ENCODE measurements at regions not wholly inside any gene's neighbourhood (a gene's known extent, or its start where the extent isn't known, plus 50 kb on each side); places are given as distances from the start of the nearest gene placed in this dataset.

DNA sequence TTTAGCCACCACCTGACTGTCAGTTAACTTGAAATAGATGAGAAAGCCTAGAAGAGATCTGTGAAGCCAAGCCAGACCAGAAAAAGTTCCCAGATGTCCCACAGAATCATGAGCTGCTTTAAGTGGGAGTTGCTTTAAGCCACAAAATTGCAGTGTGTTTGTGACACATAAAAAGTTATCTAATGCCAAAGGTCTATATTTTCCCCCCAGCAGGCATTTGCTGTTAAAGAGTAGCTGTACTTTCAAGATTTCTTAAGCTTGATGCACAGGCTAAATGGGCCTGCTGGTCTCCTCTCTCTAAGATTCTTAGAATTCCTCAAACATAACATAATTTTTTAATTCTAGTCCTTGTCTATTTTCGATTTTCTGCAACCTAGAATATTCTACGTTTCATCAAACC is 825.7 kb downstream of the FAM181B start:
- H3K27ac ChIP-seq (ENCODE audit: low read depth, low read length, severe bottlenecking), result no peak overlapping the region
- H3K4me1 ChIP-seq (ENCODE audit: control insufficient read depth, insufficient read depth, low read length, poor library complexity, severe bottlenecking), result no peaks in the 10 kb centered on the region
- no CpG with 5 or more reads among the region's 2 CpGs for WGBS, 2 experiments (ENCODE audit: insufficient coverage in 2 of 2)
- no peak overlapping the region for H3K4me3 ChIP-seq (ENCODE audit: extremely low read depth, insufficient read depth, low read length, poor library complexity, severe bottlenecking)
- no peaks in the 10 kb centered on the region for H3K9me3 ChIP-seq (ENCODE audit: control insufficient read depth, low read length)
- no peaks in the 10 kb centered on the region for H3K36me3 ChIP-seq (ENCODE audit: control insufficient read depth, insufficient read depth, low read length)

DNA sequence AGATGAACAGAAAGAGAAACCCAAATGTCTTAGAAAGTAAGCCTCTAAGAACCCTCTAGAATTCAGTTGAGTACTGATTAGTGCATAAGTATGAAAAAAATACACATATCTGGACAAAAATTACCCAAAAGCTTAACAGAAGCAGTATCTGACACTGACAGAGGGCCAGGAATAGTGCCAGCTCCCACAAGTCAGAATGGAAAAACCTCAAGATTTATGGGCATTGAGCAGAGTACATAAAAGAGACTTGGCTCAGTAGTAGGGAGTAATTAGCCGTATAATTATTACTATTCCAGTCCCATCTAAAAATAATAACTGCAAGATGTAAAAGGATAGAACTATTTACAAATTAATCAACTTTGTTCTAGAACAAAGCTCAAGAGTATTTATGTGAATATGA is 834.5 kb downstream of the FAM181B start:
- Histone ChIP-seq H3K9me3 (ENCODE audit: control insufficient read depth, low read length) (peaks cover 4% of the 10 kb centered on the region), H3K36me3 (ENCODE audit: control insufficient read depth, insufficient read depth, low read length) (no peaks in the 10 kb centered on the region), H3K27ac (ENCODE audit: low read depth, low read length, severe bottlenecking) (no peak overlapping the region), H3K4me3 (ENCODE audit: extremely low read depth, insufficient read depth, low read length, poor library complexity, severe bottlenecking) (no peak overlapping the region), H3K4me1 (ENCODE audit: control insufficient read depth, insufficient read depth, low read length, poor library complexity, severe bottlenecking) (no peaks in the 10 kb centered on the region)
- no CpG with 5 or more reads among the region's 1 CpG for WGBS, 2 experiments (ENCODE audit: insufficient coverage in 2 of 2)

- H3K4me1 ChIP-seq (ENCODE audit: control insufficient read depth, insufficient read depth, low read length, poor library complexity, severe bottlenecking), result no peaks in the 10 kb centered on the region
- no peaks in the 10 kb centered on the region for H3K36me3 ChIP-seq (ENCODE audit: control insufficient read depth, insufficient read depth, low read length)
- no peak overlapping the region for H3K4me3 ChIP-seq (ENCODE audit: extremely low read depth, insufficient read depth, low read length, poor library complexity, severe bottlenecking)
- WGBS, 2 experiments (ENCODE audit: insufficient coverage in 2 of 2), result 90 to 100% methylated on average over 1 of the region's 2 CpGs
- peaks cover 4% of the 10 kb centered on the region for H3K9me3 ChIP-seq (ENCODE audit: control insufficient read depth, low read length)
- H3K27ac ChIP-seq (ENCODE audit: low read depth, low read length, severe bottlenecking), result no peak overlapping the region
Observed at GRCh38 chr11:81897639-81898038, 836.0 kb downstream of the FAM181B start.

DNA sequence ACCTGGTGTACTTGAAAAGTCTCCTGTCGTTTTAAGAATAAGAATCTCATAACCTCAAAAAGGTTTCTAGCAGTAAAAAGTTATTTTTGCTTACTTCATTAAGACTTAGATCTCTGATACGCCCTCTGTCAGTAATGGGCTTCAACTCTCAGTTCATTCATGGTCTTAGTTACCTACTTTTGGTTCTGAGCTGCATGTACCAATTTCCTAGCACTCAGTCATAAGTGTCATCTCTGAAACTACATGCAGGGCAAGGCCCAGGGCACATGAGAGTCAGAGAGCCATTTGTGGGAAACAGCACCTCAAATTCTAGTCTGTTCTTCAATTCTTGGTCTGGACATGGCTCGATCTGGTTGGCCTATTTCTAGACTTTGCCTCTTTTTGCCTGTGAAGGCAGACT is 838.4 kb downstream of the FAM181B start:
- WGBS, 2 experiments (ENCODE audit: insufficient coverage in 2 of 2), result 74 to 80% methylated on average over 2 to 3 of the region's 3 CpGs
- Histone ChIP-seq H3K27ac (ENCODE audit: low read depth, low read length, severe bottlenecking) (no peak overlapping the region), H3K9me3 (ENCODE audit: control insufficient read depth, low read length) (no peaks in the 10 kb centered on the region), H3K4me3 (ENCODE audit: extremely low read depth, insufficient read depth, low read length, poor library complexity, severe bottlenecking) (no peak overlapping the region), H3K36me3 (ENCODE audit: control insufficient read depth, insufficient read depth, low read length) (no peaks in the 10 kb centered on the region), H3K4me1 (ENCODE audit: control insufficient read depth, insufficient read depth, low read length, poor library complexity, severe bottlenecking) (no peaks in the 10 kb centered on the region)

DNA sequence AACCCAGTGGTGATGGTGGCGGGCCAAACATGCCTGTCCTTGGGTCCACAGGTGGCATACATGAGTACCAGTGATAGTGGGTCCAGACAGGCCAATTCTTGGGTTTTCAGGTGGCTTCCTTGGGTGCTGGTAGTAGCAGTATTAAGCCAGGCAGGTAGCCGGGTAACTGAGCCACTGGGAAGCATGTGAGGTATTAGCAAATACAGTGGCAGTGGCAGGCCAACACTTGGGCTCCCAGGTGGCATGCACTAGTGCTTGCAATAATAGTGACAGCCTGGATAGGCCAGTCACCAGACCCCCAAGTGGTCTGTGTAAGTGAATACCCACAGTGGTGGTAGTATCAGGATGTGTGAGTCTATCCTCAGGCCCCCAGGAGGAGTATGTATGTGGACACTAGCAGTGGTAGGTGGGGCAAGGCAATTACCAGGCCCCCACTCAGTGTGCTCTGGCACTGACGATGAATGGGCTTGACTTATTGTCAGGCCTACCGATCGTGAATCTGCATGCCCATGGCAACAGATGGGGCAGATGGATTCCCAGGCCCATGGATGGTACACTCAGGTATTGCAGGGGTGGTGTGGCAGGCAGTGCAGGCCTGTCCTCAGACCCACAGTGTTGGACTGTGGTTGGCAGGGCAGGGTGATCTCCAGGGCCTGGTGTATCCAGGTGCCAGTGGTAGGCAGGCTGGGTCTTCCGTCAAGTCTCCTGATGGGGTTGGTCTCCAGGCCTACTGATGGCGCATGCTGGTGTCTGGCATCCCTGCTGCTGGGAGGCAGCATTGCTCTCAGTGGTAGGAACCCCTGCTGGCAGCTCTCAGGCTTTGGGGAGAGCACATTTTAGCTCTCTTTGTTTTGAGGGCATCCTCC is 840.7 kb downstream of the FAM181B start:
- Histone ChIP-seq H3K9me3 (ENCODE audit: control insufficient read depth, low read length) (no peaks in the 10 kb centered on the region), H3K4me3 (ENCODE audit: extremely low read depth, insufficient read depth, low read length, poor library complexity, severe bottlenecking) (no peak overlapping the region), H3K4me1 (ENCODE audit: control insufficient read depth, insufficient read depth, low read length, poor library complexity, severe bottlenecking) (no peaks in the 10 kb centered on the region), H3K36me3 (ENCODE audit: control insufficient read depth, insufficient read depth, low read length) (no peaks in the 10 kb centered on the region), H3K27ac (ENCODE audit: low read depth, low read length, severe bottlenecking) (no peak overlapping the region)
- WGBS, 2 experiments (ENCODE audit: insufficient coverage in 2 of 2), result 95 to 96% methylated on average over 7 of the region's 7 CpGs

- Histone ChIP-seq H3K4me1 (ENCODE audit: control insufficient read depth, insufficient read depth, low read length, poor library complexity, severe bottlenecking) (no peaks in the 10 kb centered on the region), H3K9me3 (ENCODE audit: control insufficient read depth, low read length) (no peaks in the 10 kb centered on the region), H3K36me3 (ENCODE audit: control insufficient read depth, insufficient read depth, low read length) (no peaks in the 10 kb centered on the region), H3K4me3 (ENCODE audit: extremely low read depth, insufficient read depth, low read length, poor library complexity, severe bottlenecking) (no peak overlapping the region), H3K27ac (ENCODE audit: low read depth, low read length, severe bottlenecking) (no peak overlapping the region)
- no CpG with 5 or more reads among the region's 1 CpG for WGBS, 2 experiments (ENCODE audit: insufficient coverage in 2 of 2)
Observed at GRCh38 chr11:81888391-81888790, 845.3 kb downstream of the FAM181B start.

DNA sequence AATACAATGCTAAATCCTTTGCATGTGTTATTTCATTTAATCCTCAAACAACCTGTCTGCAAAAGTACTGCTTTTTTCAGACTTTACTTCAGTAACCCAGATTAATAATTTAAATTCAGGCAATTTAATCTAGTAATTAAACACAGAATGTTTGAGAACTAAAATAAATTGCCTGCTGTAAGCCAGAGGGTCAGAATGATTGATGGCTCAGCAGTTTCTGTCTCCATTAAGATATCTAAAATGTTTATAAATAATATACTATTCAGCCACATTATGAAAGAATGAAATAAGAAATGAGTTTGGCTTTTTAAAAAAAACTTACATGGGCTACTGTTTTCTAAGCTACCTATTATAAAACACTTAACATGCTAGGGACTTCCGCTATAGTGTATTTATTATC is 846.0 kb downstream of the FAM181B start:
- H3K9me3 ChIP-seq (ENCODE audit: control insufficient read depth, low read length), result no peaks in the 10 kb centered on the region
- WGBS, 2 experiments (ENCODE audit: insufficient coverage in 2 of 2), result no CpG with 5 or more reads among the region's 1 CpG
- H3K4me1 ChIP-seq (ENCODE audit: control insufficient read depth, insufficient read depth, low read length, poor library complexity, severe bottlenecking), result no peaks in the 10 kb centered on the region
- H3K4me3 ChIP-seq (ENCODE audit: extremely low read depth, insufficient read depth, low read length, poor library complexity, severe bottlenecking), result no peak overlapping the region
- no peak overlapping the region for H3K27ac ChIP-seq (ENCODE audit: low read depth, low read length, severe bottlenecking)
- no peaks in the 10 kb centered on the region for H3K36me3 ChIP-seq (ENCODE audit: control insufficient read depth, insufficient read depth, low read length)

- H3K4me3 ChIP-seq (ENCODE audit: extremely low read depth, insufficient read depth, low read length, poor library complexity, severe bottlenecking), result no peak overlapping the region
- 89% methylated on average over 1 of the region's 2 CpGs; no CpG with 5 or more reads in 1 of the 2 experiments for WGBS, 2 experiments (ENCODE audit: insufficient coverage in 2 of 2)
- H3K9me3 ChIP-seq (ENCODE audit: control insufficient read depth, low read length), result no peaks in the 10 kb centered on the region
- H3K27ac ChIP-seq (ENCODE audit: low read depth, low read length, severe bottlenecking), result no peak overlapping the region
- H3K36me3 ChIP-seq (ENCODE audit: control insufficient read depth, insufficient read depth, low read length), result no peaks in the 10 kb centered on the region
- no peaks in the 10 kb centered on the region for H3K4me1 ChIP-seq (ENCODE audit: control insufficient read depth, insufficient read depth, low read length, poor library complexity, severe bottlenecking)
Observed at GRCh38 chr11:81886406-81887075, 847.1 kb downstream of the FAM181B start.

DNA sequence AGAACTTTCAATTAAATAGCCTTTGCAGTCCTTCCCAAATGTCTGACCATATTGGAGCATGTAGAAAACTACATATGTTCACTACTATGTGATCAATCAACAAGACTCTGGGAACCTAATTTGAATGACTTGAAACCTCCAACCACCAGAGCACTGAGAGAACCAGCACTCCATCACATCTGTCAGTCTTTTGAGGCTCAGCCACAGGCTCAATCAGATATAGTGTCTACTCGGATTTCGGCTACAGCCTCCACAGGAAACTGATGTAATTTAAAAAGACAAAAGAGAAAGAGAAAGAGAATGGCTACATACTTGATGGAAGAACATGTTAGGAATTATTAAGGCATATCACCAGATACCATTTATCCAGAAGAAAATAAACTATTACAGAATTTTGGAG is 859.0 kb downstream of the FAM181B start:
- Histone ChIP-seq H3K4me1 (ENCODE audit: control insufficient read depth, insufficient read depth, low read length, poor library complexity, severe bottlenecking) (no peaks in the 10 kb centered on the region), H3K9me3 (ENCODE audit: control insufficient read depth, low read length) (no peaks in the 10 kb centered on the region), H3K4me3 (ENCODE audit: extremely low read depth, insufficient read depth, low read length, poor library complexity, severe bottlenecking) (no peak overlapping the region), H3K36me3 (ENCODE audit: control insufficient read depth, insufficient read depth, low read length) (no peaks in the 10 kb centered on the region), H3K27ac (ENCODE audit: low read depth, low read length, severe bottlenecking) (no peak overlapping the region)
- 100% methylated on average over 1 of the region's 2 CpGs; no CpG with 5 or more reads in 1 of the 2 experiments for WGBS, 2 experiments (ENCODE audit: insufficient coverage in 2 of 2)

DNA sequence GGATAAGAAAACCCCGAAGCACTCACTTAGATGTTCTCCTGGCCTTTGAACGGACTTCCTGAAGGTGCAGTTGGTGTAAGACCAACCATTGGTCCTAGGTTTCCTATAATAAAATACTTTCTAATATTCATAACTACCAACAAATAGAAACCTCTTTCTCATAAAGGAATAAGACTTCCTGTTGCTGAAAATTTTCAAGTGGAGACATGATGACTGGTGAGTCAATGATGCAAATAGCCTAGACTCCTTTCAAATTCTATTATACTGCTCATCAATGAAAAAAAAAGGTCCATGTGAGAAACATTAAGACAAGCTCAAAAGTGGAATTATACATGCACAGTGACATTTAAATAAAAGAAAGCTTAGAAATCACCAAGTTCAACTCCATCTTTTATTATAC is 862.8 kb downstream of the FAM181B start:
- no peaks in the 10 kb centered on the region for H3K4me1 ChIP-seq (ENCODE audit: control insufficient read depth, insufficient read depth, low read length, poor library complexity, severe bottlenecking)
- no CpG with 5 or more reads among the region's 2 CpGs for WGBS, 2 experiments (ENCODE audit: insufficient coverage in 2 of 2)
- H3K4me3 ChIP-seq (ENCODE audit: extremely low read depth, insufficient read depth, low read length, poor library complexity, severe bottlenecking), result no peak overlapping the region
- H3K9me3 ChIP-seq (ENCODE audit: control insufficient read depth, low read length), result no peaks in the 10 kb centered on the region
- H3K36me3 ChIP-seq (ENCODE audit: control insufficient read depth, insufficient read depth, low read length), result no peaks in the 10 kb centered on the region
- H3K27ac ChIP-seq (ENCODE audit: low read depth, low read length, severe bottlenecking), result no peak overlapping the region

GRCh38 chr11:81870066-81870412 is 863.6 kb downstream of the FAM181B start:
- Histone ChIP-seq H3K4me3 (ENCODE audit: extremely low read depth, insufficient read depth, low read length, poor library complexity, severe bottlenecking) (no peak overlapping the region), H3K36me3 (ENCODE audit: control insufficient read depth, insufficient read depth, low read length) (no peaks in the 10 kb centered on the region), H3K9me3 (ENCODE audit: control insufficient read depth, low read length) (no peaks in the 10 kb centered on the region), H3K4me1 (ENCODE audit: control insufficient read depth, insufficient read depth, low read length, poor library complexity, severe bottlenecking) (no peaks in the 10 kb centered on the region), H3K27ac (ENCODE audit: low read depth, low read length, severe bottlenecking) (no peak overlapping the region)
- 80% methylated on average over 1 of the region's 3 CpGs; no CpG with 5 or more reads in 1 of the 2 experiments for WGBS, 2 experiments (ENCODE audit: insufficient coverage in 2 of 2)

Measured in mesodermal cell (in vitro differentiated cells).